Neuron (in vitro differentiated cells): ENCODE measurements at regions not wholly inside any gene's neighbourhood (a gene's known extent, or its start where the extent isn't known, plus 50 kb on each side); places are given as distances from the start of the nearest gene placed in this dataset.

Source experiments
- H2AFZ ChIP-seq: one replicate; pipeline ENCODE4 v1.6.1; 2013; ENCODE audit warnings: low read depth, mild to moderate bottlenecking, inconsistent platforms, low read length, moderate library complexity
- H3K27me3 ChIP-seq: one replicate; pipeline ENCODE4 v1.6.1; 2013; ENCODE audit warnings: low read length; ENCODE audit not compliant: insufficient read depth
- H3K36me3 ChIP-seq: one replicate; pipeline ENCODE4 v1.6.1; 2013; ENCODE audit warnings: low read length; ENCODE audit not compliant: insufficient read depth
- H3K4me1 ChIP-seq: one replicate; pipeline ENCODE4 v1.6.1; 2013; ENCODE audit warnings: low read length; ENCODE audit not compliant: insufficient read depth
- H3K4me3 ChIP-seq: 2 replicates; pipeline ENCODE4 v1.5.1; 2013; ENCODE audit warnings: mild to moderate bottlenecking, low read length, moderate library complexity
- H3K9me3 ChIP-seq: one replicate; pipeline ENCODE4 v1.6.1; 2013; ENCODE audit warnings: low read length

- H3K27me3 ChIP-seq, result no peaks in the 10 kb centered on the region
- H3K9me3 ChIP-seq, result no peaks in the 10 kb centered on the region
- H2AFZ ChIP-seq, result no peak overlapping the region
- no peaks in the 10 kb centered on the region for H3K36me3 ChIP-seq
- no peak overlapping the region for H3K4me3 ChIP-seq
- no peaks in the 10 kb centered on the region for H3K4me1 ChIP-seq
These were observed 804.5 kb downstream of the TDRD15 start for GRCh38 chr2:21928292-21928691.

GRCh38 chr2:21930226-21930625, 806.5 kb downstream of the TDRD15 start:
- no peak overlapping the region for H3K4me3 ChIP-seq
- no peaks in the 10 kb centered on the region for H3K4me1 ChIP-seq
- H3K9me3 ChIP-seq, result no peaks in the 10 kb centered on the region
- no peaks in the 10 kb centered on the region for H3K27me3 ChIP-seq
- no peaks in the 10 kb centered on the region for H3K36me3 ChIP-seq
- H2AFZ ChIP-seq, result no peak overlapping the region

- Histone ChIP-seq H2AFZ (no peak overlapping the region), H3K4me3 (no peak overlapping the region), H3K4me1 (no peaks in the 10 kb centered on the region), H3K27me3 (no peaks in the 10 kb centered on the region), H3K36me3 (no peaks in the 10 kb centered on the region), H3K9me3 (no peaks in the 10 kb centered on the region)
These were observed 816.2 kb downstream of the TDRD15 start for GRCh38 chr2:21939967-21940366.

- H3K27me3 ChIP-seq, result no peaks in the 10 kb centered on the region
- H3K36me3 ChIP-seq, result no peaks in the 10 kb centered on the region
- H3K4me1 ChIP-seq, result no peaks in the 10 kb centered on the region
- H3K9me3 ChIP-seq, result no peaks in the 10 kb centered on the region
- H2AFZ ChIP-seq, result no peak overlapping the region
- H3K4me3 ChIP-seq, result no peak overlapping the region
These were observed 820.8 kb downstream of the TDRD15 start for GRCh38 chr2:21944536-21944935.

GRCh38 chr2:21945658-21946057, 821.9 kb downstream of the TDRD15 start:
- H3K27me3 ChIP-seq, result no peaks in the 10 kb centered on the region
- H3K9me3 ChIP-seq, result no peaks in the 10 kb centered on the region
- no peaks in the 10 kb centered on the region for H3K4me1 ChIP-seq
- no peaks in the 10 kb centered on the region for H3K36me3 ChIP-seq
- H2AFZ ChIP-seq, result no peak overlapping the region
- no peak overlapping the region for H3K4me3 ChIP-seq

GRCh38 chr2:21947046-21947445, 823.3 kb downstream of the TDRD15 start:
- H3K9me3 ChIP-seq, result no peaks in the 10 kb centered on the region
- no peak overlapping the region for H3K4me3 ChIP-seq
- no peaks in the 10 kb centered on the region for H3K36me3 ChIP-seq
- no peaks in the 10 kb centered on the region for H3K27me3 ChIP-seq
- H2AFZ ChIP-seq, result no peak overlapping the region
- no peaks in the 10 kb centered on the region for H3K4me1 ChIP-seq

- H3K27me3 ChIP-seq, result no peaks in the 10 kb centered on the region
- H3K4me1 ChIP-seq, result no peaks in the 10 kb centered on the region
- no peaks in the 10 kb centered on the region for H3K9me3 ChIP-seq
- H3K36me3 ChIP-seq, result no peaks in the 10 kb centered on the region
- H2AFZ ChIP-seq, result no peak overlapping the region
- no peak overlapping the region for H3K4me3 ChIP-seq
These were observed 842.4 kb downstream of the TDRD15 start for GRCh38 chr2:21966139-21966538.

- no peak overlapping the region for H2AFZ ChIP-seq
- no peak overlapping the region for H3K4me3 ChIP-seq
- H3K4me1 ChIP-seq, result no peaks in the 10 kb centered on the region
- no peaks in the 10 kb centered on the region for H3K9me3 ChIP-seq
- H3K27me3 ChIP-seq, result no peaks in the 10 kb centered on the region
- H3K36me3 ChIP-seq, result no peaks in the 10 kb centered on the region
These were observed 847.2 kb downstream of the TDRD15 start for GRCh38 chr2:21970971-21971370.

GRCh38 chr2:21972586-21972985, 848.8 kb downstream of the TDRD15 start:
- Histone ChIP-seq H3K27me3 (no peaks in the 10 kb centered on the region), H2AFZ (no peak overlapping the region), H3K36me3 (no peaks in the 10 kb centered on the region), H3K4me3 (no peak overlapping the region), H3K4me1 (no peaks in the 10 kb centered on the region), H3K9me3 (no peaks in the 10 kb centered on the region)

GRCh38 chr2:21981127-21981526, 857.4 kb downstream of the TDRD15 start:
- Histone ChIP-seq H3K9me3 (no peaks in the 10 kb centered on the region), H3K27me3 (no peaks in the 10 kb centered on the region), H3K4me3 (no peak overlapping the region), H2AFZ (no peak overlapping the region), H3K4me1 (no peaks in the 10 kb centered on the region), H3K36me3 (no peaks in the 10 kb centered on the region)

- H3K4me1 ChIP-seq, result no peaks in the 10 kb centered on the region
- no peak overlapping the region for H3K4me3 ChIP-seq
- H3K27me3 ChIP-seq, result no peaks in the 10 kb centered on the region
- H3K36me3 ChIP-seq, result no peaks in the 10 kb centered on the region
- no peak overlapping the region for H2AFZ ChIP-seq
- no peaks in the 10 kb centered on the region for H3K9me3 ChIP-seq
These were observed 869.2 kb downstream of the TDRD15 start for GRCh38 chr2:21993002-21993401.

- Histone ChIP-seq H3K4me3 (no peak overlapping the region), H3K27me3 (no peaks in the 10 kb centered on the region), H2AFZ (no peak overlapping the region), H3K36me3 (no peaks in the 10 kb centered on the region), H3K4me1 (no peaks in the 10 kb centered on the region), H3K9me3 (no peaks in the 10 kb centered on the region)
These were observed 872.6 kb downstream of the TDRD15 start for GRCh38 chr2:21996339-21996738.

- Histone ChIP-seq H2AFZ (no peak overlapping the region), H3K4me3 (no peak overlapping the region), H3K9me3 (no peaks in the 10 kb centered on the region), H3K27me3 (no peaks in the 10 kb centered on the region), H3K36me3 (no peaks in the 10 kb centered on the region), H3K4me1 (no peaks in the 10 kb centered on the region)
These were observed 875.8 kb downstream of the TDRD15 start for GRCh38 chr2:21999522-21999921.

GRCh38 chr2:22002066-22002465, 878.3 kb downstream of the TDRD15 start:
- no peaks in the 10 kb centered on the region for H3K36me3 ChIP-seq
- H3K9me3 ChIP-seq, result no peaks in the 10 kb centered on the region
- no peaks in the 10 kb centered on the region for H3K4me1 ChIP-seq
- no peak overlapping the region for H3K4me3 ChIP-seq
- no peak overlapping the region for H2AFZ ChIP-seq
- no peaks in the 10 kb centered on the region for H3K27me3 ChIP-seq
